Ascending aorta (tissue), 2 donors: ENCODE measurements at regions not wholly inside any gene's neighbourhood (a gene's known extent, or its start where the extent isn't known, plus 50 kb on each side); places are given as distances from the start of the nearest gene placed in this dataset.
"Not testable (repeated sequence)": the region's sequence is repeated elsewhere in the genome, so short reads cannot be mapped to it uniquely, and the experiment has no call there.

Source experiments
- DNase-seq, 2 donors: peaks; one replicate each; pipeline ENCODE4 v3.0.0-alpha.2; 2019; ENCODE audit warnings: low spot score in 2 of 2
- H3K27ac ChIP-seq, 2 donors: fragments of 200-600 bp; sonication (generic); one replicate each; pipeline ENCODE4 v1.5.1; 2016 to 2017; ENCODE audit warnings: mild to moderate bottlenecking in 1 of 2
- H3K27me3 ChIP-seq: fragments of 200-600 bp; sonication (generic); one replicate; pipeline ENCODE4 v1.5.1; 2017
- H3K36me3 ChIP-seq, 2 donors: fragments of 200-600 bp; sonication (generic); one replicate each; pipeline ENCODE4 v1.5.1; 2016
- H3K4me1 ChIP-seq, 2 donors: fragments of 200-600 bp; sonication (generic); one replicate each; pipeline ENCODE4 v1.5.1; 2016 to 2017; ENCODE audit warnings: mild to moderate bottlenecking in 1 of 2
- H3K4me3 ChIP-seq, 2 donors: fragments of 200-600 bp; sonication (generic); one replicate each; pipeline ENCODE4 v1.5.1; 2016 to 2017; ENCODE audit warnings: mild to moderate bottlenecking in 1 of 2
- H3K9me3 ChIP-seq, 2 donors: fragments of 200-600 bp; sonication (generic); one replicate each; pipeline ENCODE4 v1.5.1; 2016
- CTCF ChIP-seq, 3 experiments: fragments of 200-600 bp in 2 of 3; fragments of 450-650 bp in 1 of 3; sonication (generic) in 2 of 3; IDR thresholded peaks; one replicate each; pipeline ENCODE4 v1.5.1; 2016 to 2019; ENCODE audit warnings: antibody characterized with exemption in 3 of 3, mild to moderate bottlenecking in 1 of 3, moderate library complexity in 1 of 3
- intact Hi-C: fragments of 100-400 bp; cut with DNase I; formaldehyde crosslinking; loops from one replicate; pipeline ENCODE4 v1.15.1; 2023

GRCh38 chr4:123235431-123235830 is 161.2 kb upstream of the SPRY1 start:
- intact Hi-C loops = no loop called here
- peaks cover 7 to 34% of the 10 kb centered on the region in 2 donors for H3K4me1 ChIP-seq
- H3K27me3 ChIP-seq = no peaks in the 10 kb centered on the region
- H3K4me3 ChIP-seq = no peak overlapping the region
- no peak for TF ChIP-seq CTCF (IDR thresholded peaks at IDR 0.05)
- no peaks in the 10 kb centered on the region for H3K36me3 ChIP-seq
- DNase-seq = no peak
- H3K27ac ChIP-seq = peak overlapping the region; percentile 12 to 73
- H3K9me3 ChIP-seq = no peaks in the 10 kb centered on the region

- Histone ChIP-seq H3K27me3 (no peaks in the 10 kb centered on the region), H3K27ac (peak overlapping the region; percentile 24 to 25), H3K4me3 (no peak overlapping the region), H3K4me1 (peaks cover 7 to 29% of the 10 kb centered on the region in 2 donors), H3K36me3 (no peaks in the 10 kb centered on the region), H3K9me3 (no peaks in the 10 kb centered on the region)
- intact Hi-C loops = no loop called here
- no peak for DNase-seq
- TF ChIP-seq CTCF (IDR thresholded peaks at IDR 0.05) = no peak
Measured at GRCh38 chr4:123236606-123237005, 160.0 kb upstream of the SPRY1 start.

GRCh38 chr4:123240286-123240685 is 156.3 kb upstream of the SPRY1 start:
- intact Hi-C loops = not testable (repeated sequence)

GRCh38 chr4:123243220-123243619 is 153.4 kb upstream of the SPRY1 start:
- intact Hi-C loops = not testable (repeated sequence)

More at GRCh38 chr4:123240286-123240685, 156.3 kb upstream of the SPRY1 start:
- DNase-seq, H3K9me3 ChIP-seq, H3K4me3 ChIP-seq, H3K27ac ChIP-seq, H3K27me3 ChIP-seq, H3K36me3 ChIP-seq: not testable (repeated sequence)
- H3K4me1 ChIP-seq = peaks cover 4 to 15% of the 10 kb centered on the region in 2 donors

GRCh38 chr4:123244137-123244536 is 152.5 kb upstream of the SPRY1 start:
- H3K4me3 ChIP-seq = no peak overlapping the region
- H3K9me3 ChIP-seq = no peaks in the 10 kb centered on the region
- peaks cover 0 to 6% of the 10 kb centered on the region in 2 donors for H3K4me1 ChIP-seq
- intact Hi-C loops = no loop called here
- peak overlapping the region in 1 of 2 donors; percentile 9 for H3K27ac ChIP-seq
- peak in 1 of 2 donors; percentile 72 for DNase-seq
- no peaks in the 10 kb centered on the region for H3K27me3 ChIP-seq
- no peaks in the 10 kb centered on the region for H3K36me3 ChIP-seq
- TF ChIP-seq CTCF (IDR thresholded peaks at IDR 0.05) = peak in 1 of 3 experiments; percentile 4

More at GRCh38 chr4:123243220-123243619, 153.4 kb upstream of the SPRY1 start:
- not testable (repeated sequence) for H3K27me3 ChIP-seq, H3K9me3 ChIP-seq, H3K4me3 ChIP-seq, H3K27ac ChIP-seq, H3K4me1 ChIP-seq, DNase-seq, H3K36me3 ChIP-seq

GRCh38 chr4:123246085-123246484 is 150.5 kb upstream of the SPRY1 start:
- no peak for DNase-seq
- no peak for TF ChIP-seq CTCF (IDR thresholded peaks at IDR 0.05)
- Histone ChIP-seq H3K36me3 (no peaks in the 10 kb centered on the region), H3K27ac (no peak overlapping the region), H3K9me3 (no peaks in the 10 kb centered on the region), H3K27me3 (no peaks in the 10 kb centered on the region), H3K4me1 (peaks cover 0 to 14% of the 10 kb centered on the region in 2 donors), H3K4me3 (no peak overlapping the region)
- intact Hi-C loops = no loop called here

- Histone ChIP-seq H3K27ac (no peak overlapping the region), H3K4me3 (no peak overlapping the region), H3K36me3 (no peaks in the 10 kb centered on the region), H3K9me3 (no peaks in the 10 kb centered on the region), H3K4me1 (peaks cover 0 to 14% of the 10 kb centered on the region in 2 donors), H3K27me3 (no peaks in the 10 kb centered on the region)
- no peak for TF ChIP-seq CTCF (IDR thresholded peaks at IDR 0.05)
- intact Hi-C loops = no loop called here
- no peak for DNase-seq
Measured at GRCh38 chr4:123248085-123248659, 148.4 kb upstream of the SPRY1 start.
